GM12874 (cell line): ENCODE measurements at regions not wholly inside any gene's neighbourhood (a gene's known extent, or its start where the extent isn't known, plus 50 kb on each side); places are given as distances from the start of the nearest gene placed in this dataset.

Experiments used
- TF ChIP-seq, protein P1 (sequence below): IDR thresholded peaks from 2 replicates; pipeline ENCODE4 v1.5.1; 2011; ENCODE audit warnings: low read depth, mild to moderate bottlenecking, control low read depth, low read length, moderate library complexity; ENCODE audit not compliant: insufficient read depth

DNA sequence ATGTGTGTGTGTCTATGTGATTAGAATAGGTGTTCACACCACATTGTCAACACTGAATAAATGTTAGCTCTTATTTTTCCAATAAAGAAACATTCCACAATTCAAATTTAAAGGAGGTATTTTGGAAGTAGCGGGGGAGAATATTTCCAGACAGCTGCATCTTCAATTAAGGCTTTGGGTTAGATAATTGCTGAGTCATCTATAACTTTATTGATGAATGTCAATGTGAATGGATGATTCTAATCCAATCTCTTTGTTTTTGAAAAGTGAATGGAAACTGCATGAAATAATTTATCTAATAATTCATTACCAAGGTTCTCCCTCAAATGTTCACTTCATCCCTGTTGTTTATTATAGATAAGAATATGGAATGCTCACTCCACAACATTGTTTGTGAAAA lies 625.2 kb downstream of the IRS1 start:
- TF ChIP-seq, protein P1, sequence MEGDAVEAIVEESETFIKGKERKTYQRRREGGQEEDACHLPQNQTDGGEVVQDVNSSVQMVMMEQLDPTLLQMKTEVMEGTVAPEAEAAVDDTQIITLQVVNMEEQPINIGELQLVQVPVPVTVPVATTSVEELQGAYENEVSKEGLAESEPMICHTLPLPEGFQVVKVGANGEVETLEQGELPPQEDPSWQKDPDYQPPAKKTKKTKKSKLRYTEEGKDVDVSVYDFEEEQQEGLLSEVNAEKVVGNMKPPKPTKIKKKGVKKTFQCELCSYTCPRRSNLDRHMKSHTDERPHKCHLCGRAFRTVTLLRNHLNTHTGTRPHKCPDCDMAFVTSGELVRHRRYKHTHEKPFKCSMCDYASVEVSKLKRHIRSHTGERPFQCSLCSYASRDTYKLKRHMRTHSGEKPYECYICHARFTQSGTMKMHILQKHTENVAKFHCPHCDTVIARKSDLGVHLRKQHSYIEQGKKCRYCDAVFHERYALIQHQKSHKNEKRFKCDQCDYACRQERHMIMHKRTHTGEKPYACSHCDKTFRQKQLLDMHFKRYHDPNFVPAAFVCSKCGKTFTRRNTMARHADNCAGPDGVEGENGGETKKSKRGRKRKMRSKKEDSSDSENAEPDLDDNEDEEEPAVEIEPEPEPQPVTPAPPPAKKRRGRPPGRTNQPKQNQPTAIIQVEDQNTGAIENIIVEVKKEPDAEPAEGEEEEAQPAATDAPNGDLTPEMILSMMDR, result no peak

DNA sequence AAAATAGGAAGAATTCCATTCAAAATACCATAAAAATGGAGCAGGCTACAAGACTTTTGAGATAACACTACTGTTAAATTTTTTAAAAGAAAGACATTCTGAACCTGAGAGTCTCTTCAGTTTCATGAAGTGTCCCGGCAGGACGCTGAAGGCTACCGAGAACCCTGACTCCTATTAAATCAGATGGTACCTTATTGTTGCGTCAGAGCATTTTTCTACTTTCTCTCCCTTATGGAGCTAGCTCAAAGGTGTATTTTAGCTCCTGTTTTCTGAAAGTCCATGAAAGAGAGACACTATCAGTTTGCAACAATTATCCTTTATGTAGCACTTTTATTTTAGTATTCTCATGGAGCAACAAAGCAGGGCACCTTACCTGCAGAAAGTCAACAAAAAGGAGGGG lies 626.7 kb downstream of the IRS1 start:
- TF ChIP-seq, protein P1, result no peak

DNA sequence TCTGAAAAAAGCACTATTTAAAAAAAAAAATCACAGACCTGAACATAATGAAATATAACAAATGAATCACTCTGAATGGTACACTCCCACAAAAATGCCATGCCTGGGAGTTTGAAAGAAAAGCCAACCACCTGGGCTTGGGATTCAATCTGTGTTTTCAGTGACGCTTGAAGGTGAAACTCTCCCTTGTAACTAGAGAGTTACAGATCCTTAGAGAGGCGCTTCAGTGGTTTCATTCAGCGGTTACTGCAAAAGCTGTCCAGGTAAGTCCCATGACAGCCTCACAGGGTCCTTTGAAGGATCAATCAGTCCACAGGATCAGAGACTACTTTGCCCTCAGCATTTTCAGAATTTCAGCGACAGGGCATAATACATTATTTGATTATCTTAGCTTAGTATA lies 627.3 kb downstream of the IRS1 start:
- TF ChIP-seq, protein P1, result no peak

DNA sequence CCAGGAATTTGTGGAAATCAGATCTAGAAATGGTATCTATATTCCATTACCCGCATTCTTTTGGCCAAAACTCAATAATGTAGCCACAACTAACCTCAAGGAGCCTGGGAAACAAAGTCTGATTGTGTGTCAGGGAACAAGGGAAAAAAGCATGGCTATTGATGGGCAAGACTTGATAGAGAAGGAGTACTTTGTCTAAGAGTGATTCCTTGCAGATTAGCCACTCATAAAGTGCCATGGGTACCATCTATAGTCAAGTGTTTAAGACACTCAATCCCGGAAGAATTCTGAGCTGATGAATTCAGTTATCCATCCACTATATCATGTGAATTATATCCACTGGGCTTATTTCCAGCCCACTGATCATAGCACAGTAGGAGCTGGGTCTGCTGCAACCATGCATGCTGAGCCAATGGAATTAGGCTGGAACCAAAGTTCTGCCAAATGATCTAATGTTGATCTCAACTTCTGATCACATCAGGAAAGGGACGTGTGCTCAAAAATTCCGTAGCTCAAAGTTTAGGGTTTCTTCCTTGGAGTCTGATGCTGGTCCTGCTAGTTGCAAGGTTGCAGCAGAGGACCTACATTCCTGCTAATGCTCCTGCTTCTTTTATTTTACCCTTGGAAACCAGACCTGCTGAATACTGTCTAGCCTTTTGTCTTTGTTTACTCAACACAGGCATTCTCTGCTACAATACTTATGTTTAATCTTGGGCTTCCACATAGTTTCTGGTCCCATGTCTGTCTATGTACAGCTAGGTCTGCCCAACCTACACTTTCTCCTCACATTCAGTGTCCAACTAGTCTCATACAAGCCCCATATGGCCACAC lies 629.7 kb downstream of the IRS1 start:
- TF ChIP-seq, protein P1, result no peak

DNA sequence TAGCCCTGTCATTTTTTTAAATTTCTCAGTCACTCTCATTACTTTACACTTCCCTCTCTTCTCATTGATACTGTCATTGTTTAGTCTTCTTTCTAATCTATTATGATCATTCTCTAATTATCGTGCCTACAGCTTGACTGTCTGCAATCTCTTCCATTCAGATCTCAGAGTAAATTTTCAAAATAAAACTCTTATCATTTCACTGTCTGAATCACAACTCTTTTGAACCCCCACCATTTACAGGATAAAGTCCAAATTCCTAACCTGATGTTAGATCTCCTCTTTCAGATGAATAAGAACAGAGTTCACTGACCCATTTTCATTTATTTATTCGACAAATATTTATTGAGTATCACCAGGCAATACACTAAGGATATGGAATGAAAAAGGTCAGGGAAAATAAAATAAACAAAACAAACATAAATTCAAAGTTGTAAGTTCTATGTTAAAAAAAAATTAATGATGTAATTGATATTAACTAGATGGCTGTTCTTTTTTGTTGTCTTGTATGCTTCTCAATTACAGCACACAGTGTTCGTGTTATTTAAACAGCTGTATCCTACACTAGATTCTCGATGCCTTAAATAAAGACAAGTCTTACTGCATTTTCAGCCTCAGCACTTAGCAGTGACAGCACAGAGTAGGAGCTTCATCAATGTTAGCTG lies 631.0 kb downstream of the IRS1 start:
- TF ChIP-seq, protein P1, result no peak

DNA sequence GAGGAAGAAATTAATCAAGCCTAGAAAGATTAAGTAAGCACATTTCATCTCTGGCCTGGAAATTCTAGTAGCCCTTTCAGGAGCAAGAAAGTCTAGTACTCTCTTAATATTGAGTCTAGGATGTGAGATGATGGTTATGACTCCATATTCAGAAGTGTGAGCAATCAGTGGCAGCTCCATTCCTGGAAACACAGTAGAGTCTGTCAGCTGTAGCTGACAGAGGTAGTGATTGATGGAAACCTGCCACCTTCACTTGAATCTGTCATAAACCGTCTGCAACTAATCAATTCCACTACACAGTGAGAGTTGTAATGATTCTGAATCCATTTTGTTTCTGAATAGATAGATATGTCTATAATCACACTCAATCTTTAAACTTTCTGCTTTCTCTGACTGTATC lies 635.1 kb downstream of the IRS1 start:
- TF ChIP-seq, protein P1, result no peak

DNA sequence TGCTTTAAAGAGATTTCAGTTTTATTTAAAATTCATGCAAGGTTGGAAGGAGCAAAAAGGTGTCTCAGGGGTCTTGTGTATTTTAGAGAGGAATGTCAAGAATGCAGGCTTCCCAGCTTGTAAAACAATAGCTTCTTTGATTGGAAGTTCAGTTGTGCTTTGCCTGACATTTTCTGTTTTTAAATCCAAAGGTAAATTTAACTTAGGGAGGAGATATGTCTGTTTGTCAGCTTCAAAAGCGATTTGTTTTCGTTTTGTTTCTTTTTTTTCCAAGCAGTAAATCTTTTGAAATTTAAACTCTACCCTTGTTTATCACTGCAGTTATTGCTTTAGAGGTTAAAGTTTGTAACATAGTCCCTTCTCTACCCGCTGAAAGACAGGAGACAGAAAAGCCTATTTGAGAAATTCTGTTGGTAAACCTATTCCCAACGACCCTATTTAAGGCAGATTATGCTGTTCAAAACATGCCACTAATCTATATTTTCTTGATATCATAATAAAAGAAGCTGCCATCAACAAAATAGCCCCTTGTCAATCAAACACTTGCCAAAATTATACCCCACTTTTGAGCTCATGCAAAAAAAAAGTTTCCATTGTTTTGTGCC lies 639.6 kb downstream of the IRS1 start:
- TF ChIP-seq, protein P1, result no peak
